ENCODE measurements at regions not wholly inside any gene's neighbourhood (a gene's known extent, or its start where the extent isn't known, plus 50 kb on each side); places are given as distances from the start of the nearest gene placed in this dataset.

- no peaks in the 10 kb centered on the region for H3K36me3 ChIP-seq (ENCODE audit: low read depth, low read length)
- no peaks in the 10 kb centered on the region for H3F3A ChIP-seq (ENCODE audit: low read length, unreplicated experiment)
- ChIA-PET POLR2A (ENCODE audit: unreplicated experiment) (no interaction called here), CTCF (no interaction called here)
- H2AFZ ChIP-seq (ENCODE audit: low read length), result no peak overlapping the region
- intact Hi-C loops (cut with micrococcal nuclease), result no loop called here
- H4K20me1 ChIP-seq (ENCODE audit: low read length), result no peaks in the 10 kb centered on the region
- H3K27me3 ChIP-seq (ENCODE audit: low read length), result no peaks in the 10 kb centered on the region
- BruUV-seq (replicated peaks), result no TSS peak
- no peak overlapping the region for H3K4me2 ChIP-seq (ENCODE audit: low read length)
- H3K4me1 ChIP-seq (ENCODE audit: insufficient read depth, low read length), result no peaks in the 10 kb centered on the region
- H3K9me3 ChIP-seq (ENCODE audit: low read length), result no peaks in the 10 kb centered on the region
- no peaks in the 10 kb centered on the region for H3K79me2 ChIP-seq (ENCODE audit: low read length)
- H3K9me2 ChIP-seq (replicated peaks; ENCODE audit: low read length), result no peaks in the 10 kb centered on the region
- no peak overlapping the region for H3K27ac ChIP-seq (ENCODE audit: low read length)
- no peak overlapping the region for H3K9ac ChIP-seq (ENCODE audit: low read length)
- ATAC-seq (no peak), DNase-seq (peak; percentile 48)
- TF ChIP-seq EZH2 (IDR thresholded peaks at IDR 0.05; ENCODE audit: low read length, unreplicated experiment) (no peak), EZH2phosphoT487 (IDR thresholded peaks at IDR 0.05; ENCODE audit: borderline replicate concordance, low read length) (no peak)
- H3K4me3 ChIP-seq (ENCODE audit: low read length), result no peak overlapping the region
Observed at GRCh38 chr4:189177130-189177529, 763.5 kb upstream of the FRG1 start.

- ATAC-seq, result no peak
- no TSS peak for BruUV-seq (replicated peaks)
- CTCF ChIA-PET, result no interaction called here
Observed at GRCh38 chr4:189178125-189178746, 762.4 kb upstream of the FRG1 start.

GRCh38 chr4:189185810-189186432 is 754.8 kb upstream of the FRG1 start:
- Histone ChIP-seq H3K4me1 (ENCODE audit: insufficient read depth, low read length) (no peaks in the 10 kb centered on the region), H3K27me3 (ENCODE audit: low read length) (no peaks in the 10 kb centered on the region), H3K79me2 (ENCODE audit: low read length) (no peaks in the 10 kb centered on the region), H3K9me2 (replicated peaks; ENCODE audit: low read length) (no peaks in the 10 kb centered on the region), H3K9me3 (ENCODE audit: low read length) (no peaks in the 10 kb centered on the region), H3K27ac (ENCODE audit: low read length) (no peak overlapping the region), H3K9ac (ENCODE audit: low read length) (no peak overlapping the region), H3K4me2 (ENCODE audit: low read length) (no peak overlapping the region), H4K20me1 (ENCODE audit: low read length) (no peaks in the 10 kb centered on the region), H3K36me3 (ENCODE audit: low read depth, low read length) (no peaks in the 10 kb centered on the region), H3F3A (ENCODE audit: low read length, unreplicated experiment) (no peaks in the 10 kb centered on the region), H3K4me3 (ENCODE audit: low read length) (no peak overlapping the region), H2AFZ (ENCODE audit: low read length) (no peak overlapping the region)
- BruUV-seq (replicated peaks), result no TSS peak
- TF ChIP-seq EZH2 (IDR thresholded peaks at IDR 0.05; ENCODE audit: low read length, unreplicated experiment) (no peak), CTCF (conservative IDR thresholded peaks at IDR 0.05; ENCODE audit: low read depth, low read length) (no peak), EZH2phosphoT487 (IDR thresholded peaks at IDR 0.05; ENCODE audit: borderline replicate concordance, low read length) (no peak)
- ChIA-PET POLR2A (ENCODE audit: unreplicated experiment) (no interaction called here), CTCF (no interaction called here)
- ATAC-seq (no peak), DNase-seq (no peak)
- intact Hi-C loops (cut with micrococcal nuclease), result no loop called here

More at GRCh38 chr4:189178125-189178746, 762.4 kb upstream of the FRG1 start:
- intact Hi-C loops (cut with micrococcal nuclease), result no loop called here
- H3K4me3 ChIP-seq (ENCODE audit: low read length), result no peak overlapping the region
- no peak for TF ChIP-seq EZH2phosphoT487 (IDR thresholded peaks at IDR 0.05; ENCODE audit: borderline replicate concordance, low read length)
- TF ChIP-seq EZH2 (IDR thresholded peaks at IDR 0.05; ENCODE audit: low read length, unreplicated experiment), result no peak
- no peak for TF ChIP-seq CTCF (conservative IDR thresholded peaks at IDR 0.05; ENCODE audit: low read depth, low read length)
- H2AFZ ChIP-seq (ENCODE audit: low read length), result no peak overlapping the region
- no peaks in the 10 kb centered on the region for H3K9me3 ChIP-seq (ENCODE audit: low read length)
- no peaks in the 10 kb centered on the region for H3K36me3 ChIP-seq (ENCODE audit: low read depth, low read length)
- no peaks in the 10 kb centered on the region for H3K79me2 ChIP-seq (ENCODE audit: low read length)
- no peak overlapping the region for H3K27ac ChIP-seq (ENCODE audit: low read length)
- no peak for DNase-seq
- POLR2A ChIA-PET (ENCODE audit: unreplicated experiment), result no interaction called here
- no peaks in the 10 kb centered on the region for H3K4me1 ChIP-seq (ENCODE audit: insufficient read depth, low read length)
- no peak overlapping the region for H3K9ac ChIP-seq (ENCODE audit: low read length)
- H3K27me3 ChIP-seq (ENCODE audit: low read length), result no peaks in the 10 kb centered on the region
- no peaks in the 10 kb centered on the region for H3F3A ChIP-seq (ENCODE audit: low read length, unreplicated experiment)
- H3K9me2 ChIP-seq (replicated peaks; ENCODE audit: low read length), result no peaks in the 10 kb centered on the region
- no peaks in the 10 kb centered on the region for H4K20me1 ChIP-seq (ENCODE audit: low read length)
- H3K4me2 ChIP-seq (ENCODE audit: low read length), result no peak overlapping the region

All from PC-3 (cell line).